Neuron (in vitro differentiated cells): ENCODE measurements at regions not wholly inside any gene's neighbourhood (a gene's known extent, or its start where the extent isn't known, plus 50 kb on each side); places are given as distances from the start of the nearest gene placed in this dataset.
"Not testable (repeated sequence)": the region's sequence is repeated elsewhere in the genome, so short reads cannot be mapped to it uniquely, and the experiment has no call there.

Experiments
- H2AFZ ChIP-seq: one replicate; pipeline ENCODE4 v1.6.1; 2013; ENCODE audit warnings: low read depth, mild to moderate bottlenecking, inconsistent platforms, low read length, moderate library complexity
- H3K27me3 ChIP-seq: one replicate; pipeline ENCODE4 v1.6.1; 2013; ENCODE audit warnings: low read length; ENCODE audit not compliant: insufficient read depth
- H3K36me3 ChIP-seq: one replicate; pipeline ENCODE4 v1.6.1; 2013; ENCODE audit warnings: low read length; ENCODE audit not compliant: insufficient read depth
- H3K4me1 ChIP-seq: one replicate; pipeline ENCODE4 v1.6.1; 2013; ENCODE audit warnings: low read length; ENCODE audit not compliant: insufficient read depth
- H3K4me3 ChIP-seq: 2 replicates; pipeline ENCODE4 v1.5.1; 2013; ENCODE audit warnings: mild to moderate bottlenecking, low read length, moderate library complexity
- H3K9me3 ChIP-seq: one replicate; pipeline ENCODE4 v1.6.1; 2013; ENCODE audit warnings: low read length

DNA sequence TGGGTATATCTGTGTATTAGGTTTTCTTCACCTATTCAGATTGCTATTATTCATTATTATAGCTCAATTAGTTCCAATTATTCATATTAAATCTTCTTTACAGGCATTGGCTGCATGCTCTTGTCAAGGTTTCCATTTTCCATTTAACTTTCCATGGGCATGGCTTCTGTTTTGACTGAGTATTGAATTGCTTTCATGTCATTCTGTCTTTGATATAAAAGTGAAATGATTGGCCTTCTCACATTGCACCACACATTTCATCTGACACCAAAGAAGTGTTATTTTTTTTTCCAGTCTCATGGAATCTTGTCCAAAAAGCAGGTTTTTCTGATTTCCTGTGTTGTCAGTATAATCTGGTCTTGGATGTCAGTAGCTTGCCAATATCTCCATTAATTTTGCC, 1244.3 kb downstream of the RAPGEF2 start:
- Histone ChIP-seq H3K36me3 (no peaks in the 10 kb centered on the region), H3K4me1 (peaks cover 5% of the 10 kb centered on the region), H3K9me3 (no peaks in the 10 kb centered on the region), H3K4me3 (no peak overlapping the region), H2AFZ (no peak overlapping the region), H3K27me3 (no peaks in the 10 kb centered on the region)

DNA sequence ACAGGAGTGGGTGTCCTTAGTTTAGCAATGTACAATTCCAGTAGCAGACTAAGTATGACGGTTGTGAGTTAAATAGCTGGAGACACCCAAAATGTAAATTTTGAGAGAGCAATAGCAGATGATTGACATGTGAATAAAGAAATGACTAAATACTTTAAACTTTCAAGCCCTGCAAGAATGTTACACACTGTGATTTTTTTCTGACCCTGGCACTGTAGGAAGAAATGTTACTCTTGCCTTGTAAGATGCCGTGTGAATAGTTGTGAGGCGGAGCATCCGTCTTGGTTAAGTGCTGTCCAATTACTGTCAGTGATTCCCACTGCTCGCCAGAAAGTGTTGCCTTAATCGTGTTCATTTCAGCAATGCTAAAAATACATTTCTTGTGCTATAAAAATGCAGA, 1248.1 kb downstream of the RAPGEF2 start:
- H3K4me3 ChIP-seq: no peak overlapping the region
- H3K4me1 ChIP-seq: peaks cover 6% of the 10 kb centered on the region
- H2AFZ ChIP-seq: no peak overlapping the region
- H3K36me3 ChIP-seq: no peaks in the 10 kb centered on the region
- H3K27me3 ChIP-seq: no peaks in the 10 kb centered on the region
- no peaks in the 10 kb centered on the region for H3K9me3 ChIP-seq

GRCh38 chr4:160352637-160353036, 1249.8 kb downstream of the RAPGEF2 start:
- H3K27me3 ChIP-seq: no peaks in the 10 kb centered on the region
- no peaks in the 10 kb centered on the region for H3K36me3 ChIP-seq
- H3K4me3 ChIP-seq: no peak overlapping the region
- peaks cover 6% of the 10 kb centered on the region for H3K4me1 ChIP-seq
- H2AFZ ChIP-seq: no peak overlapping the region
- H3K9me3 ChIP-seq: no peaks in the 10 kb centered on the region

DNA sequence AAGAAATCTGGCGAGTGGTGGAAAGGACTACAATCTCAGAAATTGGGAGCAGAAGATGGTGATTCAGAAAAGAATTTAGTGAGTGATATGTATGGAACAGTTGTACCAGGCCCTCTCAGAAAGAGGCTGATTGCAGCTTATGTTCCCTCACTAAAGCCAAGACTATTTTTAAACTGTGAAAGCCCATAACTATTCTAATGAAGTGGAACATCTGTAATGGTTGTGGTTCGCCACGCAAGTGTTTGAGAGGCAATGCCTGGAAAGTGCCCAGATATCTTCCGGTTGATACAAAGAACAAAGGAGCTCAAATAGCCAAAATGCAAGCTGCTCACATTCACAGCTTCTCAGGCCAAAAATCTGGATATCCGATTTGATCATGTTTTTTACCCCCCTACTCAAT, 1250.7 kb downstream of the RAPGEF2 start:
- Histone ChIP-seq H3K36me3 (no peaks in the 10 kb centered on the region), H3K4me1 (peaks cover 6% of the 10 kb centered on the region), H3K9me3 (no peaks in the 10 kb centered on the region), H3K4me3 (no peak overlapping the region), H2AFZ (no peak overlapping the region), H3K27me3 (no peaks in the 10 kb centered on the region)

- Histone ChIP-seq H3K4me3 (no peak overlapping the region), H2AFZ (no peak overlapping the region), H3K4me1 (no peaks in the 10 kb centered on the region), H3K9me3 (no peaks in the 10 kb centered on the region), H3K36me3 (no peaks in the 10 kb centered on the region), H3K27me3 (no peaks in the 10 kb centered on the region)
These were observed 1259.6 kb downstream of the RAPGEF2 start for GRCh38 chr4:160362478-160362877.

DNA sequence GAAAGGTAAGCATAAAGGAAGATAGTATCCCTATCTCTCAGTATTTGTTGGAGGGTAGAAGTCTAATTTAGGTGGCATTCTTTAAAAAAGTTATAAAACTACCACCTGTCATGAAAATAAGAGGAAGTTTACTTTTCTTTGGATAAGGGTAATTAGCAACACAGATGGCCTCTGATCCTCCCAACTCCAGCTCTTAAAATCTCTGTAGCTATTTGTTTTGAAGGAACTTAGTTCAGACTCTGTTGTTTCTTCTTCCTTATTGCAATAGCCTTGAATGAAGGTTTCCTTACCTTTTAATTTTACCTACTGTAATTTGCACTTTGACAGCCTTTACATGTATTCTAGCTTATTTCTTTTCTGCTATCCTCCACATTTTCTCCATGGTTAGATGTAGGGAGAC, 1261.3 kb downstream of the RAPGEF2 start:
- Histone ChIP-seq H3K9me3 (no peaks in the 10 kb centered on the region), H3K27me3 (no peaks in the 10 kb centered on the region), H2AFZ (no peak overlapping the region), H3K36me3 (no peaks in the 10 kb centered on the region), H3K4me3 (no peak overlapping the region), H3K4me1 (no peaks in the 10 kb centered on the region)

- not testable (repeated sequence) for H3K36me3 ChIP-seq, H3K9me3 ChIP-seq, H3K4me1 ChIP-seq, H3K4me3 ChIP-seq, H3K27me3 ChIP-seq, H2AFZ ChIP-seq
These were observed 1261.8 kb downstream of the RAPGEF2 start for GRCh38 chr4:160364665-160365064.

DNA sequence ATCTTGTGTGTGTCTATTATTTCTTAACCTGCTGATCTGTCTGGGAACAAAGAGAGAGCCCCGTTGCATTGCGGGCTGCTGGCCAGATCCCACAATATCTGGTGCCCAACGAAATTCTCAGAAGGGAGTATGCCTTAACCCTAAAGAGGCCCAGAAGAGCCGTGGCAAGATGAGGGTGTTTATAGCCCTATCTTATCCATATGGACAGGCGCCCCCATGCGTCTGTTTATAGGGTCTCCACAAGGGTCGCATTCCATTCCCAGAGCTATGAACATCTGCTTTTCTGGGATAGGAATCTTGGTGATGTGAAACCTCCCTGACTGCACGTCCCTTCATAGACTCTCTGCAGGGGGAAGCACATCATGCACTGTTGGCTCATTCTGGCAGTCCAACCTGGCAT, 1262.5 kb downstream of the RAPGEF2 start:
- H3K4me3 ChIP-seq, H3K4me1 ChIP-seq, H2AFZ ChIP-seq, H3K9me3 ChIP-seq, H3K36me3 ChIP-seq, H3K27me3 ChIP-seq: not testable (repeated sequence)

GRCh38 chr4:160370046-160370445, 1267.2 kb downstream of the RAPGEF2 start:
- Histone ChIP-seq H3K36me3 (no peaks in the 10 kb centered on the region), H3K4me1 (no peaks in the 10 kb centered on the region), H3K9me3 (no peaks in the 10 kb centered on the region), H3K27me3 (no peaks in the 10 kb centered on the region), H2AFZ (no peak overlapping the region), H3K4me3 (no peak overlapping the region)

DNA sequence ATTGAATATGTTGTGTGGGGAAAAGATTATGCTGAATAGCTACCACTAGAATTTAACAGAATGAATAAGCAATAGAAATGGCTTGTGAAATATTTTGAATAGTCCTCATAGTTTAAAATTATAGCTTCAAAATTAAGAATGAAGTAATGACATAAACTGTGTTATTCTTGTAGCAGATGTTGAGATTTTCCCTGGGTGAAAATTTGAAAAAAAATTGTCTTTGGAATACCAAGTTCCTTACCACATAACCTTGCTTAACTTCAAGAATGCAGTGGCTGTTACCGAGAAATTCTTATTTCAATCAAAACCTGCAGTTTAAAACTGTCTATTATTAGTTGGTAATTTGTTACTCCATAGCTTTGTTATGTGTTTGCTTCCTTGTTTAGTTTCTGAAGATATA, 1268.6 kb downstream of the RAPGEF2 start:
- Histone ChIP-seq H3K4me1 (no peaks in the 10 kb centered on the region), H2AFZ (no peak overlapping the region), H3K9me3 (no peaks in the 10 kb centered on the region), H3K4me3 (no peak overlapping the region), H3K27me3 (no peaks in the 10 kb centered on the region), H3K36me3 (no peaks in the 10 kb centered on the region)

DNA sequence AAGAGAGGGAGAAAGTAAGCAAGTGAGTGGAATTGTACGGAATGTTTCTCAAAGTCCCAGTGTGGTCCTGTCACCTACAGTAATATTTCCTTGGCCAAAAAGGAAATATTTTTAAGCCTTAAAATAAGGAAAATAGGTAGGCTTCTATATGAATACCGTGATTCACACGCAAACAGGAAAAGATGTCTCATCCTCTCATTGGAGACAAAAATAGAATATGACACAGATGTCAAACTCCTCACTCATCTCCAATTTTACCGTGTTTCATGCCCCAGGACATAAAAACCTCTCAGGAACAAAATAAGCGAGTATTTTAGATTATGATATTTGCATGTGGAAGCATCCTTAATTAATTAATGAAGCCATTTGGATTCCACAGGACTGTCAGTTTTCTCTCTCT, 1269.5 kb downstream of the RAPGEF2 start:
- Histone ChIP-seq H3K27me3 (no peaks in the 10 kb centered on the region), H3K4me3 (no peak overlapping the region), H2AFZ (no peak overlapping the region), H3K36me3 (no peaks in the 10 kb centered on the region), H3K4me1 (no peaks in the 10 kb centered on the region), H3K9me3 (no peaks in the 10 kb centered on the region)

GRCh38 chr4:160373911-160374310, 1271.0 kb downstream of the RAPGEF2 start:
- no peaks in the 10 kb centered on the region for H3K9me3 ChIP-seq
- no peaks in the 10 kb centered on the region for H3K27me3 ChIP-seq
- no peaks in the 10 kb centered on the region for H3K36me3 ChIP-seq
- no peak overlapping the region for H2AFZ ChIP-seq
- no peak overlapping the region for H3K4me3 ChIP-seq
- no peaks in the 10 kb centered on the region for H3K4me1 ChIP-seq

DNA sequence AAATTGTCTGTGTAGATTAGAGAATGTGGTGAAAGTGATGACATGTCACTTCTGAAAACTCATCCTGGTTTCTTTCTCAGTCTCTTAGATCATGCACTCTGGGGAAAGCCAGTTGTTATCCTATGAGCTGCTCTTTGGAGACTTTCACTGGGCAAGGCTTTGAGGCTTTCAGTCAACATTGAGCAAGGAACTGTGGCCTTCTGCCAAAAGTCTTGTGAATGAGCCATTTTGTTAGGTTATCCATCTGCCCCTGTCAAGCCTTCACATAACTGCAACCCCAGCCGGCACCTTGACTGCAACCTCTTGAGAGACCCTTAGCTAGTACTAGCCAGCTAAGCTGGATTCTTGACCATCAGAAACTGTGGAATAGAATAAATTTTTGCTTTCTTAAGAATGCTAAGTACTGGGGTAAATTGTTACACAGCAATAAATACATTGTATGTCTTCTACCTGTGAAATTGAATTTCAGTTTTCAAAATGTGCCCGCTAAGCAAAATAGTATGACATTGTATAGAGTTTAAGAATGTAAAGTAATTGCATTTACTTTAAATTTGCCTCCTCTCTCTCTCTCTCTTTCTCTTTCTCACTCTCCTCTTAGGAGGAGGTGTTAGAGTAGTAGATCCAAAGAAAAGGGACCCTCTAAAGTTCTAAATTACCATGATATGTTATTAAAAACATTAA, 1273.0 kb downstream of the RAPGEF2 start:
- H2AFZ ChIP-seq: no peak overlapping the region
- no peaks in the 10 kb centered on the region for H3K4me1 ChIP-seq
- H3K27me3 ChIP-seq: no peaks in the 10 kb centered on the region
- no peak overlapping the region for H3K4me3 ChIP-seq
- no peaks in the 10 kb centered on the region for H3K9me3 ChIP-seq
- no peaks in the 10 kb centered on the region for H3K36me3 ChIP-seq

GRCh38 chr4:160386846-160387245, 1284.0 kb downstream of the RAPGEF2 start:
- Histone ChIP-seq H3K27me3 (no peaks in the 10 kb centered on the region), H3K36me3 (no peaks in the 10 kb centered on the region), H3K4me3 (no peak overlapping the region), H3K9me3 (no peaks in the 10 kb centered on the region), H2AFZ (peak overlapping the region; percentile 16), H3K4me1 (no peaks in the 10 kb centered on the region)
